Activated T-helper 17 cell treated with anti-CD3 and anti-CD28 coated beads, Interleukin-2, amount 50 U/mL, for 72 hours (primary cell): ENCODE measurements at regions not wholly inside any gene's neighbourhood (a gene's known extent, or its start where the extent isn't known, plus 50 kb on each side); places are given as distances from the start of the nearest gene placed in this dataset.

Experiments
- ATAC-seq: fragments of 150-1000 bp; cut with Tn5 transposase; replicated peaks from 2 replicates; pipeline ENCODE4 v1.10.0; 2021; ENCODE audit warnings: mild to moderate bottlenecking, moderate library complexity
- H3K27ac Mint-ChIP-seq: one replicate; pipeline ENCODE4 v1.8.0; 2022; ENCODE audit warnings: mixed read lengths
- H3K27me3 Mint-ChIP-seq: one replicate; pipeline ENCODE4 v1.8.0; 2022; ENCODE audit warnings: mixed read lengths
- H3K36me3 Mint-ChIP-seq: one replicate; pipeline ENCODE4 v1.8.0; 2022; ENCODE audit warnings: low read depth, mild to moderate bottlenecking, mixed read lengths
- H3K4me1 Mint-ChIP-seq: one replicate; pipeline ENCODE4 v1.8.0; 2022; ENCODE audit warnings: mixed read lengths
- H3K4me3 Mint-ChIP-seq: one replicate; pipeline ENCODE4 v1.8.0; 2022; ENCODE audit warnings: mild to moderate bottlenecking, mixed read lengths
- H3K9me3 Mint-ChIP-seq: one replicate; pipeline ENCODE4 v1.8.0; 2022; ENCODE audit warnings: mixed read lengths

- no peak overlapping the region for H3K27ac Mint-ChIP-seq
- no peaks in the 10 kb centered on the region for H3K27me3 Mint-ChIP-seq
- H3K9me3 Mint-ChIP-seq: no peaks in the 10 kb centered on the region
- no peak overlapping the region for H3K4me3 Mint-ChIP-seq
- no peaks in the 10 kb centered on the region for H3K36me3 Mint-ChIP-seq
- no peak for ATAC-seq
- H3K4me1 Mint-ChIP-seq: no peaks in the 10 kb centered on the region
Observed at GRCh38 chr4:152037435-152037834, 276.6 kb upstream of the GATB start.

DNA sequence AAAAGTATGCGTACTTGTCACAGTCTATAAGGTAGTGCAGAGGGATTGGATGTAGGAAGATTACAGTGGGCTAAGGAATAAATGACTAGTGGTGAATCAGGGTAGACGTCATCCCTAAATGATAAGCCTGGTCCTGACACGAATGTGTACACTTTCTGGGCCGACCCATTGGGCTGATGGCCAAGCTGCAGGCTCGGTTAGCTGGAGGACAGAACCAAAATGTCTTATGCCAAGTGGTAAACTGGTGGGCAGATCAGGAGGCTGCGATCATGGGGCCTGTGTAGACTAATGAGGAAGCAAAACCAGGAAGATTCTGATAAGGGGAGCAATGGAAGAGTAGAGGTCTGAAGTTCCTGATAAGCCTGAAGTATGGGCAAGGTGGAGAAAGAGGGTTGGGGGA is 272.8 kb upstream of the GATB start:
- no peak for ATAC-seq
- H3K27ac Mint-ChIP-seq: no peak overlapping the region

GRCh38 chr4:152032722-152033131 is 271.9 kb upstream of the GATB start:
- H3K27ac Mint-ChIP-seq: no peak overlapping the region
- H3K36me3 Mint-ChIP-seq: no peaks in the 10 kb centered on the region
- ATAC-seq: no peak
- H3K4me3 Mint-ChIP-seq: no peak overlapping the region
- H3K9me3 Mint-ChIP-seq: peaks cover 4% of the 10 kb centered on the region
- H3K27me3 Mint-ChIP-seq: no peaks in the 10 kb centered on the region
- no peaks in the 10 kb centered on the region for H3K4me1 Mint-ChIP-seq

More for the DNA sequence above, 272.8 kb upstream of the GATB start:
- Mint-ChIP-seq H3K4me3 (no peak overlapping the region), H3K9me3 (no peaks in the 10 kb centered on the region), H3K36me3 (no peaks in the 10 kb centered on the region), H3K4me1 (no peaks in the 10 kb centered on the region), H3K27me3 (no peaks in the 10 kb centered on the region)

DNA sequence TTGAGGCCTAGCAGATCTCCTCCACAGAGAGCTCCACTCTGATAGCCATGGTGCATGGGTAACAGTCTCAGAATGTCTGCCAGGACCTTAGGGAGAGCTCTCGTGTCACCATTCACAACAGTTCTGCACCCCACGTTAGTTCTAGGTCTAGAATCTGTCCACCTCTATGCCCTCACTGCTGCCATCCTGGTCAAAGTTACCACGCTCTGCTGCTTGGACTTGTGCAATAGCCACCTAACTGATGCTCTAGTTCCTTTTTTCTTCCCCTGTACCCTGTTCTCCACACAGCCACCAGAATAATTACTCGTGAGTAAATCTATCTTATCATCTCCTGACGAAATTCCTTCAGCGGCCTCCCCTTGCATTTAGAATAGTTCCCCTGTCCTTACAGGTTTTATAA is 268.8 kb upstream of the GATB start:
- no peak for ATAC-seq
- H3K27ac Mint-ChIP-seq: no peak overlapping the region
- no peaks in the 10 kb centered on the region for H3K27me3 Mint-ChIP-seq
- no peak overlapping the region for H3K4me3 Mint-ChIP-seq
- no peaks in the 10 kb centered on the region for H3K36me3 Mint-ChIP-seq
- H3K4me1 Mint-ChIP-seq: peaks cover 7% of the 10 kb centered on the region
- H3K9me3 Mint-ChIP-seq: peaks cover 4% of the 10 kb centered on the region

- Mint-ChIP-seq H3K9me3 (peaks cover 4% of the 10 kb centered on the region), H3K4me3 (no peak overlapping the region), H3K27ac (no peak overlapping the region), H3K36me3 (no peaks in the 10 kb centered on the region), H3K27me3 (no peaks in the 10 kb centered on the region), H3K4me1 (peaks cover 7% of the 10 kb centered on the region)
- ATAC-seq: no peak
Observed at GRCh38 chr4:152028131-152028530, 267.3 kb upstream of the GATB start.

DNA sequence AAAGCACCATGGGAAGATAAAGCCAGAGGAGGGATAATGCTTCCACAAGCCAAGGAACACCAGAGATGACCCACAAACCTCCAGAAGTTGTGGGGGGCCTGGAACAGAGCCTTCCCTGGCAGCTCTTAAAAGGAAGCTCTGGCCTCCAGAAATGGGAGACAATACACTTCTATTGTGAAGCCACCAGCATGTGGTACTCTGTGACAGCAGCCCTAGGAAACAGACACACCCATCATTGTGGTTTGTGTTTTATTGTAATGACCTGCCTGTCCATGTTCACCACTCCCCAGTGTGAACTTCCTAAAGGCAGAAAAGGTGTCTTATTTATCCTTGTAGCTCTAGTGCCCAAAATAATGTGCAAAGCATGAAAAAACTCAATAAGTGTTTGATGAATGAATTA is 264.1 kb upstream of the GATB start:
- Mint-ChIP-seq H3K36me3 (no peaks in the 10 kb centered on the region), H3K27ac (no peak overlapping the region), H3K9me3 (peaks cover 4% of the 10 kb centered on the region), H3K4me1 (peaks cover 7% of the 10 kb centered on the region), H3K4me3 (no peak overlapping the region), H3K27me3 (no peaks in the 10 kb centered on the region)
- ATAC-seq: no peak

GRCh38 chr4:152023674-152024073 is 262.9 kb upstream of the GATB start:
- Mint-ChIP-seq H3K27ac (no peak overlapping the region), H3K27me3 (no peaks in the 10 kb centered on the region)
- ATAC-seq: no peak

GRCh38 chr4:152022543-152022942 is 261.7 kb upstream of the GATB start:
- peaks cover 7% of the 10 kb centered on the region for H3K4me1 Mint-ChIP-seq
- H3K27me3 Mint-ChIP-seq: no peaks in the 10 kb centered on the region
- no peak for ATAC-seq
- H3K36me3 Mint-ChIP-seq: no peaks in the 10 kb centered on the region
- H3K4me3 Mint-ChIP-seq: no peak overlapping the region
- H3K9me3 Mint-ChIP-seq: no peaks in the 10 kb centered on the region
- H3K27ac Mint-ChIP-seq: no peak overlapping the region

More at GRCh38 chr4:152023674-152024073, 262.9 kb upstream of the GATB start:
- Mint-ChIP-seq H3K36me3 (no peaks in the 10 kb centered on the region), H3K4me3 (no peak overlapping the region), H3K9me3 (peaks cover 4% of the 10 kb centered on the region), H3K4me1 (peaks cover 7% of the 10 kb centered on the region)

DNA sequence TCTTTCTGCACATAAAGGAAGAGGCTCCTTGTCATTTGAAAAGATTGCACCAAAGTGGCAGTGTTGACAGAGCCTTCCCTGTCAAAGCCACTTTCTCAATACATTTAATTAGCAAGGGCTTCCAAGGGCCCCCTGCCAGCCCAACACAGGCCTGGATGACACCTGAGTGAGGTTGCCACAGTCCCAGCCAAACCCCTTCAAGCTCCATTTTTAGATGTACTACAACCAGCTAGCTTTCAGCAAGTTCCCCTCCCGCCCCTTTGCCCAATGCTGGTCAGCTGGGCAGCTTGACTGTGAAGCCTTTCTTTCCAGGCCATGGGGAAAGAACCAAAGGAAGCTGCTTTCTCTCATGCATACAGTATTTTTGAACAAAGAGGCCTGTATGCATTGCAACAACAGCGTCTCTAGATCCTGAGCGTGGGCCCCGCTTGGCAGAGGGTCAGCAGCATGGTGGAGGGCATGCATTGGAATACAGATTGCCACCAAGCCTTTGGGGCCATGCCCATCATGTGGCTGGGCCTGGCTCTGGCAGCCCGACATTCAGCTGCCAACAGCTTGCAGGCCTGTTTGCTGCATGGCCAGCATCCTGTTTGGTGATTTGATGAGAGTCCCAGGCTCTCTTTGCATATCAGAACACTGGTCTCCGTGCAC is 261.1 kb upstream of the GATB start:
- Mint-ChIP-seq H3K4me1 (peaks cover 7% of the 10 kb centered on the region), H3K4me3 (no peak overlapping the region), H3K27ac (no peak overlapping the region), H3K36me3 (no peaks in the 10 kb centered on the region), H3K9me3 (no peaks in the 10 kb centered on the region), H3K27me3 (no peaks in the 10 kb centered on the region)
- no peak for ATAC-seq

GRCh38 chr4:152020073-152020472 is 259.3 kb upstream of the GATB start:
- no peaks in the 10 kb centered on the region for H3K4me1 Mint-ChIP-seq
- no peaks in the 10 kb centered on the region for H3K9me3 Mint-ChIP-seq
- H3K4me3 Mint-ChIP-seq: no peak overlapping the region
- ATAC-seq: no peak
- no peaks in the 10 kb centered on the region for H3K27me3 Mint-ChIP-seq
- no peak overlapping the region for H3K27ac Mint-ChIP-seq
- no peaks in the 10 kb centered on the region for H3K36me3 Mint-ChIP-seq

DNA sequence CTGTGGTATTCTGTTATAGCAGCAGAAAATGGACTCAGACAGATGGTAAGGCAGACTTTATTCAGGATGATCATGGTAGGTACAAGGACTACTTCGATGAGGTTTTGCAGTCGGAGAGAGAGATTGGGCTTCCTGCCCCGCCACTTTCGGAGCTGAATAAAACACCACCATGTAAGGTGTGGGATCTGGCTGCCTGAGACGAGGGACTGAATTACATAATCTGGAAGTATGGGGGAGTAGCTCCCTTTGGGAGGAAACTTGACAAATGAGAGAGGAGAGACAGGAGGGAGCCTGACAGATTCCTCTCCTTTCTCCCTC is 255.5 kb upstream of the GATB start:
- peaks cover 19% of the 10 kb centered on the region for H3K4me1 Mint-ChIP-seq
- no peaks in the 10 kb centered on the region for H3K9me3 Mint-ChIP-seq
- no peak for ATAC-seq
- H3K4me3 Mint-ChIP-seq: no peak overlapping the region
- no peaks in the 10 kb centered on the region for H3K36me3 Mint-ChIP-seq
- H3K27ac Mint-ChIP-seq: peak overlapping the region; percentile 18
- H3K27me3 Mint-ChIP-seq: no peaks in the 10 kb centered on the region

DNA sequence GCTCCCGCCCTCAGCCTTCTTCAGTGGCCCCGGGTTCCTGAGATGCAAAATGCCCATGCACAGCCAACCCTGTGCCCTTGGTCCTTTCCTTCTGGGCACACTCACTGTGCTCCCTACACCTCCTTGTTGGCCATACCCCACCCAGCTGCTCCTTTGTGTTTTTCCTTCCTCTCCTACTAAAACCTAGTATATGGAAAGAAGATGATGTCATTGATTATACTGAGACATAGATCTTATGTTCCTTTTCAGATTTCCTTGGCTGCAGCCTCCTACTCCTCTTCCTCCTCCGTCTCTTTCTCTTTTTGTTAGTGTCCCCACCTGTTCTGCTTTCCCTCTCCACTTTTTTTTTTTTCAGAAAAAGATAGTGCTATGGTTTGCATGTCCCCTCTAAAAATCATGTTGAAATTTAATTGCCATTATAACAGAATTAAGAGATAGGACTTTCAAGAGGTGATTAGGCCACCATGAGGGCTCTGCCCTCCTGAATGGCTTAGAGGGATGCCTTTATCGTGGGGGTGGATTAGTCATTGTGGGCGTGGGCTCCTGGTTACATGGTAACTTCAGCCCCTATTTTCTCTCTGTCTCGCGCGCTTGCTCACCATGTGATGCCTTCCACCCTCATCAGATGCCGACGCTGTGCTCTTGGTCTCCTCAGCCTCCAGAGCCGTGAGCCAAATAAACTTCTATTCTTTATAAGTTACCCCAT is 254.9 kb upstream of the GATB start:
- no peaks in the 10 kb centered on the region for H3K9me3 Mint-ChIP-seq
- no peak for ATAC-seq
- H3K27me3 Mint-ChIP-seq: no peaks in the 10 kb centered on the region
- peak overlapping the region; percentile 18 for H3K27ac Mint-ChIP-seq
- H3K4me3 Mint-ChIP-seq: no peak overlapping the region
- no peaks in the 10 kb centered on the region for H3K36me3 Mint-ChIP-seq
- H3K4me1 Mint-ChIP-seq: peaks cover 23% of the 10 kb centered on the region

DNA sequence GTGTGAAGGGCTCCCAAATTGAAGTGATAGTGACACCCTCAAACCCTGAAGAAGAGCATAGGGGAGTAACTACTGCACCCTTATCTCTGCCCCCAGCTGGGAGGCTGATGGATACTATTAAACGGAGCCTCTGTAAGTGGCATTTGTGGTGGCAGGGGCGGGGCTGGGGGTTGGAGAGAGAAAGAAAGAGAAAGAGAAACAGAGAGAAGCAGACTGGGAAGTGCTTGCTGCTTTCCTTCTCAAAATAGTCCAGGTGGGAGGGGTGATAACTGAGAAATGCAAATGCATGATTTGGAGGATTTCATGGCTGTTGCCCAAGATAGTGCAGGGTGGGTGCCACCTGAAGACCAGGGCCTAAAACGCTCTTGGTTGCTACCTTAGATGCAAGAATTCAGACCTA is 253.5 kb upstream of the GATB start:
- peak overlapping the region; percentile 43 for H3K4me3 Mint-ChIP-seq
- no peaks in the 10 kb centered on the region for H3K27me3 Mint-ChIP-seq
- ATAC-seq: peak; percentile 82
- H3K27ac Mint-ChIP-seq: peak overlapping the region; percentile 70
- H3K36me3 Mint-ChIP-seq: no peaks in the 10 kb centered on the region
- peaks cover 30% of the 10 kb centered on the region for H3K4me1 Mint-ChIP-seq
- H3K9me3 Mint-ChIP-seq: no peaks in the 10 kb centered on the region

- no peaks in the 10 kb centered on the region for H3K27me3 Mint-ChIP-seq
- no peak overlapping the region for H3K27ac Mint-ChIP-seq
- no peaks in the 10 kb centered on the region for H3K36me3 Mint-ChIP-seq
- no peak overlapping the region for H3K4me3 Mint-ChIP-seq
- no peaks in the 10 kb centered on the region for H3K9me3 Mint-ChIP-seq
- peaks cover 30% of the 10 kb centered on the region for H3K4me1 Mint-ChIP-seq
- ATAC-seq: no peak
Observed at GRCh38 chr4:152011469-152011868, 250.7 kb upstream of the GATB start.

- Mint-ChIP-seq H3K27ac (peak overlapping the region; percentile 9), H3K4me1 (peaks cover 30% of the 10 kb centered on the region), H3K36me3 (no peaks in the 10 kb centered on the region), H3K27me3 (no peaks in the 10 kb centered on the region), H3K9me3 (no peaks in the 10 kb centered on the region), H3K4me3 (peak overlapping the region; percentile 19)
- ATAC-seq: peak; percentile 50
Observed at GRCh38 chr4:152010710-152011079, 249.9 kb upstream of the GATB start.
